ENCODE measurements at regions not wholly inside any gene's neighbourhood (a gene's known extent, or its start where the extent isn't known, plus 50 kb on each side); places are given as distances from the start of the nearest gene placed in this dataset.
"Not testable (repeated sequence)": the region's sequence is repeated elsewhere in the genome, so short reads cannot be mapped to it uniquely, and the experiment has no call there.

DNA sequence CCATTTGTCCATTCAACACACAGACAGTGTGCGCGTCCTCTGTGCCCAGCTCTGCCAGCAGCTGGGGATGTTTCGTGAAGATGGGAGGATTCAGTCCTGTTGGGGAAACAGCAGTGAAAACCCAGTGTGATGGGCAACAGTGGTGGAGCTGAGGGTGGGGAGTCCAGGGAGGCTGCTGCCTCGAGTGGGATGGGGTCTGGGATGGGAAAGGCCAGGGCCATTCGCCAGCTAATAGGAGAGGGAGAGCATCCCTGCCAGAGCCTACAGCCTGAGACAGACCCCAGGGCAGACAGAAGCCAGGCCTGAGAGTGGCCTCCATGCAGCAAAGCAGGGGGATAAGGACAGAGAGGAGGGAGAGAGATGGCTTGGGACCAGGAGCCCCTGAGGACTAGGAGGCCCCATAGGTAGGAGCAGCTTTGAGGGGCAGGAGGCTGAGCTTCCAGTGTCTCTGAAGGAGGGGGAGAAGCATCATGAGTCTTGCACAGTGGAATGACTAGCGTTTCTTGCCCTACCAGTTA lies 252.6 kb downstream of the NPHP4 start:
- H3K4me1 Mint-ChIP-seq, result no peaks in the 10 kb centered on the region
- H3K27me3 Mint-ChIP-seq, result peaks cover 13% of the 10 kb centered on the region
- ATAC-seq (replicated peaks), result no peak
- no peak overlapping the region for H3K27ac Mint-ChIP-seq
- H3K4me3 Mint-ChIP-seq, result no peak overlapping the region
- H3K9me3 Mint-ChIP-seq, result peaks cover 4% of the 10 kb centered on the region
- no peaks in the 10 kb centered on the region for H3K36me3 Mint-ChIP-seq (ENCODE audit: low read depth)

DNA sequence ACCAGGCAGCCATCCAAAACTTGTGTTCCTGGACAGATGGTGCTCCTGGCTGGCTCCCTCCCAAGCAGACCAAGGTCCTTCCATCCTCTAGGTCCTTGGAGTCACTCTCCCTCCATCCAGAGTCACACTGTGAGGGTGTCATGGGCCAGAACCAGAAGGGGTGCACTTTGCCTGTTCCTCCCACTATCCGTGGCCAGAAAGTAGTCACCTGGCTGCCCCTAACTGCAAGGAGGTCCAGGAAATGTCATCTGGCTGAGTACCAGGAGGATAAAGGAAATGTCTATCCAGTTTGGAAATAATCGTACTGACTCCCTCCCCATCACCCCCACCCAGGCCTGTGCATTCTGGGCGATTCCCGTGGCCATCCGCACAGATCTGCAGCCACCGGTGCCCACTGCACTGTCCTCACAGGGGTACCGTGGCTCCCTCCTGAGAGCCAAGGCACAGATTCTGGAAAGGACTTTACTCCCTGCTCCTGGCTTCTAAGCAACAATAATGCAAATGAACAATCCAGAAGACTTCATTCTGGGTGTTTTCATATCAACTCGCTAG lies 253.2 kb downstream of the NPHP4 start:
- no peaks in the 10 kb centered on the region for H3K36me3 Mint-ChIP-seq (ENCODE audit: low read depth)
- peaks cover 11% of the 10 kb centered on the region for H3K27me3 Mint-ChIP-seq
- ATAC-seq (replicated peaks), result no peak
- H3K4me3 Mint-ChIP-seq, result no peak overlapping the region
- no peak overlapping the region for H3K27ac Mint-ChIP-seq
- H3K9me3 Mint-ChIP-seq, result peaks cover 4% of the 10 kb centered on the region
- H3K4me1 Mint-ChIP-seq, result no peaks in the 10 kb centered on the region

DNA sequence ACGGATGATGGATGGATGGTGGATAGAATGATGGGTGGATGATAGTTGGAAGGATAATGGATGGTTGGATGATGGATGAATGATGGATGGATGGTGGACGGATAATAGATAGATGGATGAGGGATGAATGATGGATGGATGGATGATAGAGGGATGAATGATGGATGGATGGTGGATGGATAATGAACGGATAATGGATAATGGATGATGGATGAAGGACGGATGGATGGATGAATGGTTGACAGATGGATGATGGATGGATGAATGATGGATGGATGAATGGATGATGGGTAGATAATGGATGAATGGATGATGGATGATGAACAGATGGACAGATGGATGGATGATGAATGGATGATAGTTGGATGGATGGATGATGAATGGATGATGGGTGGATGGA lies 255.1 kb downstream of the NPHP4 start:
- Mint-ChIP-seq H3K4me3 (no peak overlapping the region), H3K4me1 (no peaks in the 10 kb centered on the region), H3K9me3 (peaks cover 4% of the 10 kb centered on the region), H3K27me3 (peaks cover 9% of the 10 kb centered on the region), H3K27ac (no peak overlapping the region), H3K36me3 (ENCODE audit: low read depth) (no peaks in the 10 kb centered on the region)
- ATAC-seq (replicated peaks), result no peak

DNA sequence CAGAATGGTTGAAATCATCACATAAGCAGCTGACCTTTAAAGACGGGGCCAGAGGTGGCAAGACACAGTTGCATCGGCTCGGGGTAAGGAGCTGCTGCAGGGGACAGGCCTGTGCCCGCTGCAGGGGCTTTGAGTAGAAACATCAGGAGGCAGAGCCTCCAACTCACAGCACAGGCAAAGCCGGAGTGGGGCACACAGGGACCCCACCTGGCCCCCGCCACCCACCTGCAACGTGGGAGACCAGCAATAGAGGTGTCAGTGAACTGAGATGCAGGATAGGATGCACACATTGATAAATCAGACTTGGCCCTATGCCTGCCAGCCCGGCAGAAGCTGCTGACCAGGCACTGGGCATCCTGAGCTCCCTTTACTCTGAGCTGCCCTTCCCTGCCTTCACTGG lies 257.2 kb downstream of the NPHP4 start:
- ATAC-seq (replicated peaks), result no peak
- H3K36me3 Mint-ChIP-seq (ENCODE audit: low read depth), result no peaks in the 10 kb centered on the region
- peaks cover 11% of the 10 kb centered on the region for H3K27me3 Mint-ChIP-seq
- peaks cover 4% of the 10 kb centered on the region for H3K9me3 Mint-ChIP-seq
- no peaks in the 10 kb centered on the region for H3K4me1 Mint-ChIP-seq
- H3K4me3 Mint-ChIP-seq, result no peak overlapping the region
- no peak overlapping the region for H3K27ac Mint-ChIP-seq

DNA sequence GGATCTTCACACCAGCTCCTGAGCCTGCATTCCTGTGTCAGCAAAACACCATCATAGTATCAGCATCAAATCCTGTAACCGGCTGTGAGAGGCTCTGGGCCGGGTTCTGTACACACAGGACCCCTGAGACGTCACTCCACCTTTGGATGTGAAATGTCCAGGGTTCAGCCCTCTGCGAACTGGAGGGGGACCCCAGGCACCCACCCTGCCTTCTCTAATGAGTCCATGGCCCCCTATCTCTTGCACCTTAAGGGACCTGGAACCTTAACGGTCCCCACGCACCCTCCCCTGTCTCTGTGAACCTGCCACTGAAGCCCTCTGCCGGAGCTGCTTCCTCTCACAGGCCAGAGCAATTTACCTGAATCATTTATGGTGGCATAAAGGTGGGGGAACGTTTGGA lies 257.8 kb downstream of the NPHP4 start:
- Mint-ChIP-seq H3K27me3 (peaks cover 15% of the 10 kb centered on the region), H3K36me3 (ENCODE audit: low read depth) (no peaks in the 10 kb centered on the region), H3K27ac (no peak overlapping the region), H3K4me1 (no peaks in the 10 kb centered on the region), H3K4me3 (no peak overlapping the region), H3K9me3 (peaks cover 4% of the 10 kb centered on the region)
- ATAC-seq (replicated peaks), result no peak

DNA sequence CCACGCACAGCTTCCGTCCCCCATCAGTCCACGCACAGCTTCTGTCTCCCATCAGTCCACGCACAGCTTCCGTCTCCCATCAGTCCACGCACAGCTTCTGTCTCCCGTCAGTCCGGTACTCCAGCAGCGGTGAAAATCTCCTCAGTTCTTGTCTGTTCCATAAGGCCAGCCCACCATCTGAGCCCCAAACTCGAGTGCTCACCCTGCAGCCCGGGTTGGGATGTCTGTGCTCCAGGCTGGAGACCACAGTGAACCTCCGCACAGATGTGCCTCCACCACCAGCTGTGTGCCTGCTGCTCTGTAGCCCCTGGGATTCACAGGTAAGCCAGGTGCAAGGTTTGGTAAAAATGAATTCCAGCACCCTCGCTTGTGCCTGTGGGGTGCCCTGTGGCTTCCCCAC lies 258.6 kb downstream of the NPHP4 start:
- H3K36me3 Mint-ChIP-seq (ENCODE audit: low read depth), result no peaks in the 10 kb centered on the region

DNA sequence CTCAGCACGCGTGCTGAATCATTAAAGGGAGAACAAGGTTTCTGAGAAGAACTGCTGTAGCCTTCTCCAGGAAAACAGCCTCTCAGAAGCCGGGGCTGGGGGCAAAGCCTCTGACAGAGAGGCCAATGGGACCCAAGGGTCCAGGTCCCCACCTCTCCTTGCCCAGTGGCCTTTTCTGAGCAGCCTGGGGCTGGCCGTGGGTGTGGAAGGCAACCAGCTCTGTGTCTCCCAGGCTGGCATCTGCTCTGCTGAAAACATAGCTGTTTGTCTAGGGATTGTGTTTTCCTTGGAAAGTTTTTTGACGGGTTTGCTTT lies 261.2 kb downstream of the NPHP4 start:
- ATAC-seq (replicated peaks), result no peak
- Mint-ChIP-seq H3K4me1 (no peaks in the 10 kb centered on the region), H3K9me3 (no peaks in the 10 kb centered on the region), H3K27me3 (peaks cover 16% of the 10 kb centered on the region), H3K36me3 (ENCODE audit: low read depth) (no peaks in the 10 kb centered on the region), H3K4me3 (no peak overlapping the region), H3K27ac (no peak overlapping the region)

More for the DNA sequence above, 258.6 kb downstream of the NPHP4 start:
- Mint-ChIP-seq H3K9me3 (peaks cover 4% of the 10 kb centered on the region), H3K4me1 (no peaks in the 10 kb centered on the region), H3K4me3 (no peak overlapping the region), H3K27ac (no peak overlapping the region), H3K27me3 (peaks cover 15% of the 10 kb centered on the region)
- ATAC-seq (replicated peaks), result no peak

DNA sequence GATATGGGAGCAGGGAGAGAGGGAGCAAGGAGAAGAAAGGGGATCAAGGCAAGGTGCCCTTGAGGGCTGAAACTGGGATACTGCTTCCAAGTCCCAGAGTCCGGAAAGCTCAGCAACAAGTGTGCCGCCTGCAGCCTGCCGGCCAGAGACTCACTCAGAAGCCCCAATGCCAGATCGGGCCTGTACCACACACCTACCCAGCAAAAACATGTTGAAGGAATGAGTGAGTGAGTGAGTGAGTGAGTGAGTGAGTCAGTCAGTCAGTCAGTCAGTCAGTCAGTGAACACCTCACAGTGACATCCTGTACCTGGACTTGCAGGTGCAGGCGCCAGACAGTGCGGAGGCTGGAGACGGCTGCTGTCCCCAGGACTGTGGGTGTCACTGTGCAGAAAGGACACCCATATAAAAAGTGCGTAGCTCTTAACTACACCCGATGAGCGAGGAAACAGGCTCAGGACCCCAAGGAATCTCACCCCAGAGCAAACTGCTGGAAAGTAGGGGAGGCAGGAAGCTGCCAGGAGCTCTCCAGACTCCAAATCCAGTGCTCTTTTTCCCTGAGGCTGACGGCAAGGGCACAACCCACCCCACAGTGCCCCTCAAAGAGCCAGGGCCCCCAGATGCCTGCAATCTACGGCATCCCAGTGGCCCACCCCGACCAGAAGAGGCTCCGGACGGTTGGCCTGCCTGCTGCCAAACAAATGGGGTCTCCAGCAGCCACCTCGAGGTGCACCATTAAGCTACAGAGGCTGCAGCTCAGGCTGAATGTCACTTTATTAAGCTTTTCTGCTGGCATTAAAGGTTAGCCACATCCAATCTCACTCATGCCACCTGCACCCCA lies 261.7 kb downstream of the NPHP4 start:
- Mint-ChIP-seq H3K4me3 (no peak overlapping the region), H3K27me3 (peaks cover 16% of the 10 kb centered on the region), H3K36me3 (ENCODE audit: low read depth) (no peaks in the 10 kb centered on the region), H3K4me1 (no peaks in the 10 kb centered on the region), H3K27ac (no peak overlapping the region), H3K9me3 (no peaks in the 10 kb centered on the region)
- no peak for ATAC-seq (replicated peaks)

DNA sequence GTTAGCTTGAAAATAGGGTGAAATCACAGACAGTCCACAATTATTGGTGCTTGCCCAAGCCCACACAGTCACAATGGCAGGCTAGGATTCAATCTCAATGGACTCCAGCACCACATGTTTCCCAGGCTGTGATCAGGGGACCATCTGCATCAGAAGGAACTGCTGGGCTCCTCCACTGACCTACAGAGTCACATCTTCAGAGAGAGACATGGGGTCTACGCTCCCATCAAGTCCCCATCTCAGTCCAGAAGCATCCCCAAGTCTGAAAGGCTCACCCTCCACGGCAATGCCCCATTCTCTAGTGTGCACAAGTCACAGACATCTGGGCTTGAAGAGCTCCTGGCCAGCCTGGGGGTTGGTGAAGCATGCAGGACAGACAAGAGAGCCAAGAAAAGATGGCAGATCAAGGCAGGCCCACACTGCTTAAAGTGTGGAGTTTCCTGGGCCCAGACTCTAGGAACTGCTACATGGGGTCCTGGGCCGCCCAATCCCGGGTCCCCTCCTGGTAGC lies 262.5 kb downstream of the NPHP4 start:
- Mint-ChIP-seq H3K4me3 (no peak overlapping the region), H3K4me1 (no peaks in the 10 kb centered on the region), H3K36me3 (ENCODE audit: low read depth) (no peaks in the 10 kb centered on the region), H3K9me3 (no peaks in the 10 kb centered on the region), H3K27ac (no peak overlapping the region), H3K27me3 (peaks cover 22% of the 10 kb centered on the region)
- no peak for ATAC-seq (replicated peaks)

DNA sequence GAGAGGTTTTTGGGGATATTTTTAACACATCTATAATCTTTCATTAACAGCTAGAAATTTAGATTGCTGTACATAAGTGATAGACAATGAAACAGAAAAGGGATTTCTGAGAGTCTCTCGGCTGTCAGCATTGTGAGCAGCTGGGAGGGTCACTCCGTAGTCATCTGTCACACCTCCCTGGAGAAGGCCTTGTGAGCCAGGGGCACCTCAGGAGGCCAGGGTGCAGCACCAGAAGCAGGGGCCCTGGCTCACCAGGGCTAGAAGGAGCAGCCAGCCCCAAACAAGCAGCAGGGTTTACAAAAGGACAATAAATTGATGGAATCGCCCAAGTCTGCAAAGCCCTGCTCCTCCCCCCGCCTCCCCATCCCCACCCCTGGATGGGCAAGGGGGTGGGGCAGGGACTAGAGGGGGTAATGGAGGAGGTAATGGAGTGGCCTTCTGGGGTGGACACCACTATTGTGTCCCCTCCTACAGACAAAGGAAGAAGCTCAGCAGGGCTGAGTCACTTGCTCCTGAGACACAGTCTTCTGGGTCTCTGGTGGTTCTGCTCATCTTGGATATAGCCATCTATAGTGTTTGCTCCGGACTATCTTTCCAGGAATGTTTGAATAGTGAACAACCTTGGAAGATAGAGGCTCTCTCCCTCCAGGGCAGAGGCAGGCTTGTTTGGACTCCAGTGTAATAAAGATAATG lies 263.4 kb downstream of the NPHP4 start:
- no peak for ATAC-seq (replicated peaks)
- Mint-ChIP-seq H3K4me3 (no peak overlapping the region), H3K27me3 (peaks cover 20% of the 10 kb centered on the region), H3K36me3 (ENCODE audit: low read depth) (no peaks in the 10 kb centered on the region), H3K4me1 (no peaks in the 10 kb centered on the region), H3K27ac (no peak overlapping the region), H3K9me3 (no peaks in the 10 kb centered on the region)

DNA sequence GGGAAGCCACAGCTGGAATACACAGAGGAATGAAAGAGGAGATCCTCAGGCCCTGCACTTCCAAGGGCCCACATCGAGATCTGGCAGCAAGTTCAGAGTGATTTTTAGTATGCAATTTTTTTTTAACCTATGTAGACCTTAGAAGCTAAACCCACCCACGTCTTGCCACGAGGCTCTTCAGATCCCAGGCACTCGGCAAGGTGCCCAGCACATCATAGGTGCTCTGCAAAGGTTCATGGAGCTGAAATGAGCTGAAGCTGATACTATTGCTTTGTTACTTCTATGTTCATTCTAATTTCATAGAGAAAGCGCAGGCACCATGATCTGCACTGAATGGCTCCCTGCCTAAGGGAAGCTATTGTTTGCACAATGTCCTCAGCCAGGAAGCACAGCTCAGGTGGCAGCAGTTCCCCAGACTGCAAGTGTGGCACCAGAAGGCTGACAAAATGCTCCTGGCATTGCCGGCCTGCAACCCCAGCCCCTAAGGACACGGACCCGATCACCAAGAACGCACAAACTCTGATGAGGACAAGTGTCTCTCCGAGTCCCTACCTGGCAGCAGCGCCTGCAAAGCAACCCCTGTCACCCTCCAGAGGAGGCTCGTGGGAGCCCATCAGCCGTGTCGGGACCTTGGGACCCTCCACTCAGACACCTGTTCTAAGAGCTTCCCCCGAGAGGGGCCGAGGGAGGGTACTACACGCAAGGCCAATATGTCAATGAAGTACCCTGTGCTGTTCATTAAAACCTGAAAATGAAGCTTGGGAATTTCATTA lies 264.2 kb downstream of the NPHP4 start:
- no peaks in the 10 kb centered on the region for H3K4me1 Mint-ChIP-seq
- no peaks in the 10 kb centered on the region for H3K9me3 Mint-ChIP-seq
- no peaks in the 10 kb centered on the region for H3K36me3 Mint-ChIP-seq (ENCODE audit: low read depth)
- H3K4me3 Mint-ChIP-seq, result no peak overlapping the region
- H3K27me3 Mint-ChIP-seq, result peaks cover 23% of the 10 kb centered on the region
- ATAC-seq (replicated peaks), result no peak
- H3K27ac Mint-ChIP-seq, result no peak overlapping the region

DNA sequence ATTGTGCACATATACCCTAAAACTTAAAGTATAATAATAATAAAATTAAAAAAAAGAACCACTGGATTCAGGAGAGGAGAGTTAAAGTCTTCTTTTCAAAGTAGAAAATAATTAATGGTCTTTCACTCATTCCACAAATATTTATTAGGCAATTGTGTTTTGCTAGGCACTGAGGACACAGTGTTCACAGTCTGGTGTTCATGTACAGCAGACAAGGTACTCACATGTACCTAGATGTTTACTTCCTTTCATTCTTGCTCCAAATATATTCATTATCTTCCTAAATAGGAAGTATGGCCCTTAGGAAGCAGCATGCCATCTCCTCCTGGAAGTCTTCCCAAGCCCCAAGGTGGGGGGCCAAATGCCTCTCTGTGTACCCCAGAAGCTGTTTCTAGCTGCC lies 265.0 kb downstream of the NPHP4 start:
- H3K27me3 Mint-ChIP-seq, result peaks cover 23% of the 10 kb centered on the region
- H3K27ac Mint-ChIP-seq, result no peak overlapping the region
- H3K4me3 Mint-ChIP-seq, result no peak overlapping the region
- ATAC-seq (replicated peaks), result no peak
- no peaks in the 10 kb centered on the region for H3K9me3 Mint-ChIP-seq
- H3K4me1 Mint-ChIP-seq, result no peaks in the 10 kb centered on the region
- H3K36me3 Mint-ChIP-seq (ENCODE audit: low read depth), result no peaks in the 10 kb centered on the region

DNA sequence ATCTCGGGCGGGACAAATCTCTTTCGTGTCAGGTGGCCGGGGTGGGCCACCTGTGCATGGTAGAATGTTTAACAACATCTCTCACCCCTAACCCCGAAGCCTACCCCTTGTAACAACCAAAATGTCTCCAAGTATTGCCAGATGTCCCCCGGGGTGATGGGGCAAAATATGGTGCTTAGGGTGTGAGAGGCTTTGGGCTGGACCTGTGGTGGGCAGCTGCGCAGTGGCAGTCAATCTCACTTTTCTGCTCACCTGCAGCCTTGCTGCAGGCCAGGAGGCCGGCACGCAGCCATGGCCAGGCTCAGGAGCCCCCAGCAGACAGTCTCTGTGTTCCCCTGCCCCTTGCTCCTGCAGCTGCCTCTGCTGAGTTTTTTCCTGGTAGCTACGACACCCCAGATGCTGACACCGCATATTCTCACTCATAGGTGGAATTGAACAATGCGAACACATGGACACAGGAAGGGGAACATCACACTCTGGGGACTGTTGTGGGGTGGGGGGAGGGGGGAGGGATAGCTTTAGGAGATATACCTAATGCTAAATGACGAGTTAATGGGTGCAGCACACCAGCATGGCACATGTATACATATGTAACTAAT lies 265.5 kb downstream of the NPHP4 start:
- not testable (repeated sequence) for H3K36me3 Mint-ChIP-seq (ENCODE audit: low read depth); ATAC-seq (replicated peaks); H3K4me3 Mint-ChIP-seq; H3K27ac Mint-ChIP-seq; H3K9me3 Mint-ChIP-seq; H3K4me1 Mint-ChIP-seq
- H3K27me3 Mint-ChIP-seq, result peaks cover 21% of the 10 kb centered on the region
